ENCODE measurements at regions not wholly inside any gene's neighbourhood (a gene's known extent, or its start where the extent isn't known, plus 50 kb on each side); places are given as distances from the start of the nearest gene placed in this dataset.

DNA sequence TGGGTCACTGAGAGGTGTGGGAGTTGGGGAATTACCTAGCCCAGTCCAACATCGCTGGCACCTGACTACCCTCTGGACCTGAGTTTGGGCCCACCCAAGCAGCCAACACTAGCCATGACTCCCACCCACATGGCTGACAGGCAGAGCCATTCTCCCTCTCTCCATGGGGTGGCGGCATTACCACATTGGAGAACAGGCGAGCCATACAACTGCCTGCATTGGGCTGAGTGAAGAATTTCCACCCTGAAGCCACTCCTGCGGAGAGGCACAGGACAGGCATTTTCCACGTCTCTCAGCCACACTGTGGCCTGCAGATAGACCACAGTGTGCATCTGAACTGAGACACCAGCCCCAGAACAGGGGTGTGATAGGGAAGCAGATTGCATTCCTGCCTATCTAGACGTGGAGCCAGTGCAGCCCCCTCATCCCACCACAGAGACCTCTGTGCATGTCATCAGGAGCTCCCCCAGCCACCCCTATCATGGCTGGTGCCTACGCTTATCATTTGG is 58.2 kb upstream of the ANTXRL start:
- Mint-ChIP-seq H3K27me3 (ENCODE audit: low read depth) (peaks cover 32% of the 10 kb centered on the region), H3K4me1 (no peaks in the 10 kb centered on the region), H3K4me3 (no peak overlapping the region), H3K36me3 (ENCODE audit: low read depth) (no peaks in the 10 kb centered on the region), H3K9me3 (no peaks in the 10 kb centered on the region), H3K27ac (peak overlapping the region in 1 of 3 experiments; percentile 71)
- TF ChIP-seq, protein P1, sequence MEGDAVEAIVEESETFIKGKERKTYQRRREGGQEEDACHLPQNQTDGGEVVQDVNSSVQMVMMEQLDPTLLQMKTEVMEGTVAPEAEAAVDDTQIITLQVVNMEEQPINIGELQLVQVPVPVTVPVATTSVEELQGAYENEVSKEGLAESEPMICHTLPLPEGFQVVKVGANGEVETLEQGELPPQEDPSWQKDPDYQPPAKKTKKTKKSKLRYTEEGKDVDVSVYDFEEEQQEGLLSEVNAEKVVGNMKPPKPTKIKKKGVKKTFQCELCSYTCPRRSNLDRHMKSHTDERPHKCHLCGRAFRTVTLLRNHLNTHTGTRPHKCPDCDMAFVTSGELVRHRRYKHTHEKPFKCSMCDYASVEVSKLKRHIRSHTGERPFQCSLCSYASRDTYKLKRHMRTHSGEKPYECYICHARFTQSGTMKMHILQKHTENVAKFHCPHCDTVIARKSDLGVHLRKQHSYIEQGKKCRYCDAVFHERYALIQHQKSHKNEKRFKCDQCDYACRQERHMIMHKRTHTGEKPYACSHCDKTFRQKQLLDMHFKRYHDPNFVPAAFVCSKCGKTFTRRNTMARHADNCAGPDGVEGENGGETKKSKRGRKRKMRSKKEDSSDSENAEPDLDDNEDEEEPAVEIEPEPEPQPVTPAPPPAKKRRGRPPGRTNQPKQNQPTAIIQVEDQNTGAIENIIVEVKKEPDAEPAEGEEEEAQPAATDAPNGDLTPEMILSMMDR (IDR thresholded peaks at IDR 0.05; ENCODE audit: unreplicated experiment in 3 of 3), result peak; percentile 81 to 88 (median 86)

DNA sequence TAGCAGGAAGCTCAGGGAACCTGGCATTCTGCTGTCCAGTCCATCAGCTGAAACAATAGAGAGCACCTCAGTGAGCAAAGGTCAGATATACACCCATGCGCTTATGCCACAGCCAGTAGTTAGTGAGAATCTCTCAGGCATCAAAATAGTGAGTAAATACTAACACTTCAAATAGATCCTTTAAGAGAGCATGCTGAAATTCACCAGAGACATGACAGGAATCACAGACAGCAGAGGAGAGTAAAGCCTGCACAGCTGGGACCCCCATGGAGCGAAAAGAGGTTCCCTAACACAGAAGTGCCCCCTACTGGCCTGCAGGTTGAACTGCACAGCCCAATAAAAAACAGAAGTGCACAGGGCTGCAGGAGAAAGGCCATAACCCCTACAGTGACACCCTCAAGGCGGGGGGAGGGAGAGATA is 57.6 kb upstream of the ANTXRL start:
- Mint-ChIP-seq H3K27ac (no peak overlapping the region), H3K36me3 (ENCODE audit: low read depth) (no peaks in the 10 kb centered on the region), H3K27me3 (ENCODE audit: low read depth) (peaks cover 37% of the 10 kb centered on the region), H3K4me3 (no peak overlapping the region), H3K9me3 (no peaks in the 10 kb centered on the region), H3K4me1 (no peaks in the 10 kb centered on the region)
- TF ChIP-seq, protein P1 (IDR thresholded peaks at IDR 0.05; ENCODE audit: unreplicated experiment in 3 of 3), result peak; percentile 28 to 47 (median 41)

DNA sequence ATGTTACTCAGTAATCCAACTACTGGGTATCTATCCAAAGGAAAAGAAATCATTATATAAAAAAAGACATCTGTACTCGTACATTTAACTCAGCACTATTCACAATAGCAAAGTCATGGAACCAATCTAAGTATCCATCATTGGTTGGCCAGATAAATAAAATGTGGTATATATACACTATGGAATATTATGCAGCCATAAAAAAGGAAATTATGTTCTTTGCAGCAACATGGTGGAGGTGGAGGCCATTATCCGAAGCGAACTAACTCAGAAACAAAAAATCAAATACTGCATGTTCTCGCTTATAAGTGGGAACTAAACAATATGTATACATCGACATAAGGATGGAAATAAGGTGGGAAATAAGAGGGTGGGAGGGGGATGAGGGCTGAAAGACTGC is 56.2 kb upstream of the ANTXRL start:
- H3K9me3 Mint-ChIP-seq, result no peaks in the 10 kb centered on the region

DNA sequence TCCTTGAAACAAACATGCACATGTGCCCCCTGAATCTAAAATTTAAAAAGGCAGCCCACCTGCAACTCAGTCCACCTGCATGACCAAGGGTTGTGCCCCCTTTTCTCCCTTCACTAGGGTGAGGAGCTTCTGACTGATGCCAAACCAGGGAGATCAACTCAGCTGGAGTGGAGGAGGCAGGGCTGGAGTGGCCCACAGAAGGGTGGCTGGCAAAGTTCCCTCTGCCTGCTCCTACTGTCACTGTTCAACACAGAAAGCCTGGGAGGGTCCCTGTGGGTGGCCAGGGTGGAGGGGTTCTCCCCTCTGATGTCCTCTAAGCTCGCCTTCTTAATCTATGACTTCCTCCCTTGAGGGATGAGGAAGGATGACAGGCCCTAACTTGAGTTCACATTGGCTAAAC is 55.7 kb upstream of the ANTXRL start:
- H3K4me1 Mint-ChIP-seq, result no peaks in the 10 kb centered on the region
- no peak overlapping the region for H3K27ac Mint-ChIP-seq
- peaks cover 38% of the 10 kb centered on the region for H3K27me3 Mint-ChIP-seq (ENCODE audit: low read depth)
- TF ChIP-seq, protein P1 (IDR thresholded peaks at IDR 0.05; ENCODE audit: unreplicated experiment in 3 of 3), result no peak
- no peaks in the 10 kb centered on the region for H3K9me3 Mint-ChIP-seq
- H3K36me3 Mint-ChIP-seq (ENCODE audit: low read depth), result no peaks in the 10 kb centered on the region
- no peak overlapping the region for H3K4me3 Mint-ChIP-seq

More for the DNA sequence above, 56.2 kb upstream of the ANTXRL start:
- Mint-ChIP-seq H3K27ac (no peak overlapping the region), H3K36me3 (ENCODE audit: low read depth) (no peaks in the 10 kb centered on the region), H3K27me3 (ENCODE audit: low read depth) (peaks cover 38% of the 10 kb centered on the region), H3K4me1 (no peaks in the 10 kb centered on the region), H3K4me3 (no peak overlapping the region)
- TF ChIP-seq, protein P1 (IDR thresholded peaks at IDR 0.05; ENCODE audit: unreplicated experiment in 3 of 3), result no peak

DNA sequence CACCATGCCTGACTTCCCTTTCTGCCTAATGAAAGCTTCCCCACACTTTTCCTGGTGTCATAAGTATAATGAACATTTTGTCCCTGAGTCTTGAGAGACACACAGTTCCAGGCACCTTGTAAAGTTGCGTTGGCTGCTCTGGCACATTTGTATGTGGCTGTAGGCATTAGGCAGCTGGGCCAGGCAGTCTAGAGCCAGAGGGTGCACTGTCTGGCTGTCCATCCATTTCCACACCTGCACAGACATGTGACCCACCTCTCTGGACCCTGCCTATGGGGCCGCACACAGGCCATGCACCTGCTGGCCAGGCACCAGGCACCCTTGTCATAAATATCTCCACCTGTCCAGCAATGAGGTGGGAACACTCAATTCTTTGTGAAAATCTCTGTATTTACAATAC is 54.7 kb upstream of the ANTXRL start:
- Mint-ChIP-seq H3K27ac (no peak overlapping the region), H3K9me3 (no peaks in the 10 kb centered on the region), H3K4me1 (no peaks in the 10 kb centered on the region), H3K27me3 (ENCODE audit: low read depth) (peaks cover 38% of the 10 kb centered on the region), H3K4me3 (no peak overlapping the region), H3K36me3 (ENCODE audit: low read depth) (no peaks in the 10 kb centered on the region)
- TF ChIP-seq, protein P1 (IDR thresholded peaks at IDR 0.05; ENCODE audit: unreplicated experiment in 3 of 3), result no peak

DNA sequence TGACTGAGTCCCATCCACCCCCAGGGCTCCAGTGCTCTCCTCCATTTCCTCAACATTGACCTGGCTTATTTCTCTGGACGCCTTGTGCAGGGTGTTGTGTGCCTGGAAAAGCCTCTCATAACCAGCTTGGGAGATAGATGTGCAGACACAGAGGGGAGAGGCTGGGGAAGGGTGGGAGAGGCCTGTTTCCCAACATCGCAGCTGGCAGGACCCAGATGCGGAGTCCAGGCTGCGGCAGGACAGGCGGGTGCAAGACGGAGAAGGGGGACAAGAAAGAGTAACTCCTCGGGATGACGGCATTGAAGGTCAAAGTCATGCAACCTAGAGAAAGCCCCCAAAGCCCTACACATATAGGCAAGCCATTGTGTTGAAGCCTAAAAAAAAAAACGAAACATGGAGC is 54.1 kb upstream of the ANTXRL start:
- no peaks in the 10 kb centered on the region for H3K36me3 Mint-ChIP-seq (ENCODE audit: low read depth)
- H3K27me3 Mint-ChIP-seq (ENCODE audit: low read depth), result peaks cover 36% of the 10 kb centered on the region
- TF ChIP-seq, protein P1 (IDR thresholded peaks at IDR 0.05; ENCODE audit: unreplicated experiment in 3 of 3), result no peak
- no peaks in the 10 kb centered on the region for H3K4me1 Mint-ChIP-seq
- no peak overlapping the region for H3K4me3 Mint-ChIP-seq
- H3K27ac Mint-ChIP-seq, result no peak overlapping the region
- no peaks in the 10 kb centered on the region for H3K9me3 Mint-ChIP-seq
